Type B pancreatic cell (in vitro differentiated cells): ENCODE measurements at regions not wholly inside any gene's neighbourhood (a gene's known extent, or its start where the extent isn't known, plus 50 kb on each side); places are given as distances from the start of the nearest gene placed in this dataset.
A peak's percentile ranks its signal among the peaks of the same experiment; 100 is the strongest.

Experiments used
- DNase-seq: peaks from one replicate; pipeline ENCODE4 v3.0.0; 2021; ENCODE audit warnings: mixed read lengths; ENCODE audit not compliant: unreplicated experiment; ENCODE audit errors: extremely low spot score
- H3K27ac Mint-ChIP-seq: 2 replicates; pipeline ENCODE4 v1.8.0; 2021; ENCODE audit warnings: mild to moderate bottlenecking, mixed read lengths
- H3K27me3 Mint-ChIP-seq: 2 replicates; pipeline ENCODE4 v1.8.0; 2021; ENCODE audit warnings: mixed read lengths
- H3K36me3 Mint-ChIP-seq: 2 replicates; pipeline ENCODE4 v1.8.0; 2021; ENCODE audit warnings: mixed read lengths
- H3K4me1 Mint-ChIP-seq: one replicate; pipeline ENCODE4 v1.8.0; 2021; ENCODE audit warnings: mixed read lengths; ENCODE audit not compliant: unreplicated experiment
- H3K4me3 Mint-ChIP-seq: 2 replicates; pipeline ENCODE4 v1.8.0; 2021; ENCODE audit warnings: mild to moderate bottlenecking, mixed read lengths
- H3K9me3 Mint-ChIP-seq: 2 replicates; pipeline ENCODE4 v1.8.0; 2021; ENCODE audit warnings: mixed read lengths
- TF ChIP-seq, protein P1 (sequence below): fragments of 200-600 bp; sonication (generic); conservative IDR thresholded peaks from 2 replicates; pipeline ENCODE4 v1.5.0; 2021; ENCODE audit warnings: antibody characterized with exemption, mild to moderate bottlenecking

DNA sequence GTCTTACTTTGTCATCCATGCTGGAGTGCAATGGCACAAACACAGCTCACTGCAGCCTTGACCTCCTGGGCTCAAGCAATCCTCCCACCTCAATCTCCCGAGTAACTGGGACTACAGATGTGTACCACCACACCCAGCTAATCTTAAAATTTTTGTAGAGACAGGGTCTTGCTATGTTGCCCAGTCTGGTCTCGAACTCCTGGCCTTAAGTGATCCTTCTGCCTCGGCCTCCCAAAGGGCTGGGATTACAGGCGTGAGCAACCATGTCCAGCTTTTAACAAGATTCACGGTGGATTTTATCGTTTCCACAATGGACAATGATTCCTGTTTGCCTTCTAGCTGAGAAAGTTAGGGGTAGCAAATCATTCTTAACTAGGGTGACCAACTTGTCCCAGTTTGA is 165.9 kb downstream of the ZNF608 start:
- Mint-ChIP-seq H3K4me3 (no peak overlapping the region), H3K9me3 (peaks cover 4% of the 10 kb centered on the region), H3K4me1 (peaks cover 53% of the 10 kb centered on the region), H3K27me3 (no peaks in the 10 kb centered on the region), H3K36me3 (no peaks in the 10 kb centered on the region), H3K27ac (no peak overlapping the region)
- DNase-seq = no peak
- TF ChIP-seq, protein P1, sequence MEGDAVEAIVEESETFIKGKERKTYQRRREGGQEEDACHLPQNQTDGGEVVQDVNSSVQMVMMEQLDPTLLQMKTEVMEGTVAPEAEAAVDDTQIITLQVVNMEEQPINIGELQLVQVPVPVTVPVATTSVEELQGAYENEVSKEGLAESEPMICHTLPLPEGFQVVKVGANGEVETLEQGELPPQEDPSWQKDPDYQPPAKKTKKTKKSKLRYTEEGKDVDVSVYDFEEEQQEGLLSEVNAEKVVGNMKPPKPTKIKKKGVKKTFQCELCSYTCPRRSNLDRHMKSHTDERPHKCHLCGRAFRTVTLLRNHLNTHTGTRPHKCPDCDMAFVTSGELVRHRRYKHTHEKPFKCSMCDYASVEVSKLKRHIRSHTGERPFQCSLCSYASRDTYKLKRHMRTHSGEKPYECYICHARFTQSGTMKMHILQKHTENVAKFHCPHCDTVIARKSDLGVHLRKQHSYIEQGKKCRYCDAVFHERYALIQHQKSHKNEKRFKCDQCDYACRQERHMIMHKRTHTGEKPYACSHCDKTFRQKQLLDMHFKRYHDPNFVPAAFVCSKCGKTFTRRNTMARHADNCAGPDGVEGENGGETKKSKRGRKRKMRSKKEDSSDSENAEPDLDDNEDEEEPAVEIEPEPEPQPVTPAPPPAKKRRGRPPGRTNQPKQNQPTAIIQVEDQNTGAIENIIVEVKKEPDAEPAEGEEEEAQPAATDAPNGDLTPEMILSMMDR = no peak

DNA sequence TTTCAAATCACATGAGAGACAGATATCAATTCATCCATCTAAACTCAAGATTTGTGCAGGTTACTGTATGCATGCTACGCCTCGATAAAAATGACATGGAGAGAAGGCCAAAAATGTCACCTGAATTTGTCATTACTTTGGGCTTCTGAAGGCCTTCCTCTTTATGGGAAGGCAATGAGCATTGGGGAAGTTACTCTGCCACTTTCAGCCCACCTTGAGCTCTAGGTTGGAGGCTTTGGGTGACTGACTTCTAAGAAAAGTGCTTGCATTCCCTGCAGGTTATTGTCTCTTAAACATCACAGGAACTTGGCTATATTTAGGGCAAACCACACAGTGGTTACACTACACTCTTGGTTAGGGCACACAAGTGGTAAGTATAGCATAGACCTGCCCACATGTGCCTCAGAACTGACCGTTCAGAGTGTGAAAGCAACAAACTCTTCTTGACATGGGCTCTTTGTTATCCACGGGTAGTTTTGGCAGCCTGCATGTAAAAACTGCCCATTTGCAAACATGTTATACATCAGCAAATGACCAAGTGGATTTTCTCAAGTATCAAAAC is 169.5 kb downstream of the ZNF608 start:
- peaks cover 54% of the 10 kb centered on the region for H3K4me1 Mint-ChIP-seq
- no peak overlapping the region for H3K27ac Mint-ChIP-seq
- DNase-seq = no peak
- TF ChIP-seq, protein P1 = no peak
- no peaks in the 10 kb centered on the region for H3K36me3 Mint-ChIP-seq
- no peaks in the 10 kb centered on the region for H3K9me3 Mint-ChIP-seq
- H3K4me3 Mint-ChIP-seq = no peak overlapping the region
- peaks cover 6% of the 10 kb centered on the region for H3K27me3 Mint-ChIP-seq

DNA sequence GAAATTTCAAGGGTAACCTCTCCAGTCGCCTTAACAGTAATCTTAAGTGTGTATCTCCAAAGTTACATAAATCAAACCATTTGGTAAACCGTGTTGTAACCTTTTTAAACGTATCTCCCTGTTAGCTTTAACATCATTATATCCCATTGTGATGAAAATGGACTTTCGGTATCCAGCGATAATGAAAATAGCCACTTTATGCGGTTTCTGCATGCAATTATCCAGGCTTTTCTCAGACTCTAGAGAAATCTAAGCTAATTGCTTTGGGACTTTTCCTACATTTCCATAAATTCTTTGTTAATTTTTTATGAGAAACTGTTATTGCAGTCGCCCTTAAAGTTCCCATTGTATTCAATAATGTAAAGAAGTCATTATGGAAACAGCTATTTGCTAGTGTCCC is 170.7 kb downstream of the ZNF608 start:
- H3K9me3 Mint-ChIP-seq = no peaks in the 10 kb centered on the region
- peaks cover 6% of the 10 kb centered on the region for H3K27me3 Mint-ChIP-seq
- peaks cover 43% of the 10 kb centered on the region for H3K4me1 Mint-ChIP-seq
- TF ChIP-seq, protein P1 = no peak
- no peak overlapping the region for H3K27ac Mint-ChIP-seq
- no peaks in the 10 kb centered on the region for H3K36me3 Mint-ChIP-seq
- H3K4me3 Mint-ChIP-seq = no peak overlapping the region
- DNase-seq = no peak

DNA sequence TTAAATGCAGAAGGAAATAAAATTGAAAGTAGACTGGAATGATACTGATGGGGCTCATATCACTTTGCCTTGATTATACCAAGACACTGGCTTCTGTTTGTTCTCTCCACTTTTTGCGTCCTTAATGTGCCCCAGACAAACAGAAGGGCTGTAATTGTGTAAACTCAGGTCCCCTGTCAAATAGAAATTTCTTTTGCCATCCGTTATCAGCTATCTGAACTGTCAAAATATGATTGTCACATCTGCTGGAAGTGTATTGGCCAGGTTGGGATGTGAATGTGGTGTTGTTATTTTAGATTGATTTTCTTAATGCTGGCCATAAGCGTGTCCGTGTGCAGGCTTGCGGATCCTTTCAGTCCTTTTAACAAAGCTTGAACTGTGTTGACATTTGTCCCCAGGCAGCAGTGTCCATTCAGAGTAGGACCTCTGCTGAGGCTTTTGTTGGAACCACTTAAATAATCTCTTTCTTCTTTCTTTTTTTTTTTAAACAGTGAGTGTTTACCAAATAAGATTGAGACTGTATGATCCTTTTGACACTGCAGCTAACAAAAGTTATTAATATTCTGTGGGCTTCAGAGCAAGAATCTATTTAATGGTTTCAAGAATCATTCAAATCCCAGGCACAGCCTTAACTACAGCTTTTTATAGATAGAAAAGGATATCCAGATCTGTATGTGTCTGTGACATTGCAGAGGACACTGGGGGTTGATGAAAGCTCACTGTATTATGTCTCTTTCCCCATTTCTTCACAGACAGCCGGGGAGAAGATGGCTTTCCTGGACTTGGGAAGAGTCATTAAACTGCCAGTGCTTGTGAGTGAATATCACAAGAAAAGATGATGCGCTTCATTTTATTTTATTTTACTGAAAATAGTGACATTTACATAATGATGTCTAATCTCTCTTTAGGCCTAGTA is 171.7 kb downstream of the ZNF608 start:
- peak overlapping the region; percentile 39 for H3K4me3 Mint-ChIP-seq
- TF ChIP-seq, protein P1 = no peak
- no peaks in the 10 kb centered on the region for H3K9me3 Mint-ChIP-seq
- H3K36me3 Mint-ChIP-seq = no peaks in the 10 kb centered on the region
- no peak for DNase-seq
- H3K27me3 Mint-ChIP-seq = peaks cover 6% of the 10 kb centered on the region
- peak overlapping the region; percentile 64 for H3K27ac Mint-ChIP-seq
- peaks cover 46% of the 10 kb centered on the region for H3K4me1 Mint-ChIP-seq

DNA sequence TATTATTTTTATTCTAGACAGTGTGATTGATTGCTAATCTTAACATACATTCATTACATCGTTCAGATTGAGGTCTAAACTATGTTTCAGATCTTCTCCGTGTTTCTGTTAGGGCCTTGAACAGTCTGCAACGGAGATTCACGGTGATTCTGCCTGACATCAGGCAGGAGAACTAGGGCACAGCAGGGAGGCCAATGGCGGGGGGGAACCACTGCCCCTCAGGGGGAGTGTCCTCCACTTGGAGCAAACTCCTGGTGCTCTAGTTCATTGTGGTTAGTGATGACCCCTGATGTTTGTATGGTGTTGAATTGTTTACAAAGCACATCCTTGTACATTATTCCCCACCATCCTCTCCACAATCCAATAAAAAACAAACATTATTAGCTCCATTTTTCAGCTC is 173.5 kb downstream of the ZNF608 start:
- peaks cover 6% of the 10 kb centered on the region for H3K27me3 Mint-ChIP-seq
- no peak overlapping the region for H3K4me3 Mint-ChIP-seq
- no peaks in the 10 kb centered on the region for H3K36me3 Mint-ChIP-seq
- no peaks in the 10 kb centered on the region for H3K9me3 Mint-ChIP-seq
- H3K27ac Mint-ChIP-seq = no peak overlapping the region
- TF ChIP-seq, protein P1 = no peak
- DNase-seq = no peak
- H3K4me1 Mint-ChIP-seq = peaks cover 53% of the 10 kb centered on the region
